ENCODE measurements at regions not wholly inside any gene's neighbourhood (a gene's known extent, or its start where the extent isn't known, plus 50 kb on each side); places are given as distances from the start of the nearest gene placed in this dataset.
"Not testable (repeated sequence)": the region's sequence is repeated elsewhere in the genome, so short reads cannot be mapped to it uniquely, and the experiment has no call there.

DNA sequence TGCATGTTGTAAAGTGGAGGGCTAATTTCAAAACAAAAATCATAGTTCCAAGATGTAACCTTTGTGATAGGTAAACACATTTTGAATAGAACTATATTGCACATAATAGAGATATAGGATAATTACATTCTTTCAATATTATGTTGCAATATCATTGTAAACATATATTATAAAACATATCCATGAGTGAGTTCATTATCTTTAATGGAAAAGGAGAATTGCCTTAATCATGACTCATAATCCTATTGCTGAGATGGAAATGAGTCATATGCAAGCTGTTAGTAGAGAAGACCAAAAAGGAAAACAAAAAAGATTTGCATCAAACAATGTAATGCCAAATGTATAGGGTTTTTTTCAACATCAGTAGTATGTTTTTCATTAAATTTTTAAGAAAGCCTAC, 73.7 kb upstream of the WDR44 start:
- no peak overlapping the region for H3K4ac ChIP-seq (ENCODE audit: low read depth, low read length)
- H3K79me1 ChIP-seq (ENCODE audit: low read length), result no peaks in the 10 kb centered on the region
- H3K14ac ChIP-seq (ENCODE audit: low read length), result no peak overlapping the region
- peak in 1 of 2 donors; percentile 26 for DNase-seq
- no peak overlapping the region for H3K4me3 ChIP-seq (ENCODE audit: low read depth, low read length)
- no peak overlapping the region for H4K12ac ChIP-seq (ENCODE audit: low read depth, low read length)
- no peak overlapping the region for H3K27ac ChIP-seq (ENCODE audit: low read depth, low read length)
- H3K36me3 ChIP-seq (ENCODE audit: control insufficient read depth in 1 of 2, insufficient read depth in 2 of 2, low read length in 2 of 2), result no peaks in the 10 kb centered on the region
- no peak overlapping the region for H3K23ac ChIP-seq (ENCODE audit: low read length)
- no peak overlapping the region for H2BK120ac ChIP-seq (ENCODE audit: insufficient read depth, low read length, poor library complexity)
- no peak overlapping the region for H4K91ac ChIP-seq (ENCODE audit: low read depth, low read length)
- H3K9ac ChIP-seq (ENCODE audit: low read length), result no peak overlapping the region
- H2AK5ac ChIP-seq (ENCODE audit: low read length), result no peak overlapping the region
- no peaks in the 10 kb centered on the region for H3K4me1 ChIP-seq (ENCODE audit: control insufficient read depth in 1 of 2, insufficient read depth in 2 of 2, low read length in 2 of 2)
- no peak overlapping the region for H3K18ac ChIP-seq (ENCODE audit: low read length)
- H3K27me3 ChIP-seq (ENCODE audit: insufficient read depth, low read length), result no peaks in the 10 kb centered on the region
- H3K79me2 ChIP-seq (ENCODE audit: control insufficient read depth, insufficient read depth, low read length, poor library complexity), result no peaks in the 10 kb centered on the region
- no peak overlapping the region for H2AFZ ChIP-seq (ENCODE audit: insufficient read depth, low read length, poor library complexity)
- H3K9me3 ChIP-seq (ENCODE audit: insufficient read depth, low read depth, low read length), result no peaks in the 10 kb centered on the region
- no peak overlapping the region for H2BK5ac ChIP-seq (ENCODE audit: low read depth, low read length, poor library complexity)
- no peak overlapping the region for H3K4me2 ChIP-seq (ENCODE audit: low read length)
- H2BK12ac ChIP-seq (ENCODE audit: low read length), result no peak overlapping the region
- no peak overlapping the region for H4K8ac ChIP-seq (ENCODE audit: low read depth, low read length)

DNA sequence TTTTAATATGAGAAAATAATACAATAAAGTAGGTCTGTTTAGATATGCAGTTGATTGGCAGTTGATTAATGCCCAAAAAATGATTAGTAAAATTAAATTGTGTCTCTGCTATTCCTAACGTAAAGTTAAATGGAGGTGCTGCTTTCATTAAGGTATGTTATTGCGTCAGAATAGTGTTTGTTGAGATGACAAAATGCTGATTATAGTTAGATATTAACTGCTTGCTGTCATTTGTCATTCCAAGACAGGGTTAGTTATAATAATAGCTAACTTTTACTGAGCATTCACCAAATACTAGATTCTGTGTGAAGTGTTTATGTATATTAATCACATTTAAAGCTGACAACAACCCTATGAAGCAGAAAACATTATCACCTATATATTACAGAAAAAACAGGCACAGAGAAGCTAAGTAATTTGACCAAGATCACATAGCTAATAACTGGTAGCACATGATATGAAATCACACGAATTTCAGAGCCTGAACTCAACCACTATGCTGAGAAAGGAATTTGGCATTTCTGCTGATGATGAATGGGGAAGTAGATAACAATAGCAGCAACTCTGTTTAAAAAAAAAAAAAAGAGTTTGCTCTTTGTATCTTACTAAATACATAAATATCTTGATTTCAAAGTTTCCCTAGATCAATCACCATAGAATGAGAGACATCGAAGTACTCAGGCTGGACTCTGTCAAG, 59.7 kb upstream of the WDR44 start:
- H2AK5ac ChIP-seq (ENCODE audit: low read length), result no peak overlapping the region
- no peak overlapping the region for H3K23ac ChIP-seq (ENCODE audit: low read length)
- no peak overlapping the region for H3K27ac ChIP-seq (ENCODE audit: low read depth, low read length)
- H3K4me2 ChIP-seq (ENCODE audit: low read length), result no peak overlapping the region
- H3K79me2 ChIP-seq (ENCODE audit: control insufficient read depth, insufficient read depth, low read length, poor library complexity), result no peaks in the 10 kb centered on the region
- no peak overlapping the region for H3K9ac ChIP-seq (ENCODE audit: low read length)
- no peak overlapping the region for H3K4ac ChIP-seq (ENCODE audit: low read depth, low read length)
- no peaks in the 10 kb centered on the region for H3K79me1 ChIP-seq (ENCODE audit: low read length)
- H3K18ac ChIP-seq (ENCODE audit: low read length), result no peak overlapping the region
- WGBS (ENCODE audit: extremely low coverage, insufficient coverage, insufficient read length), result no CpG with 5 or more reads among the region's 4 CpGs
- no peak overlapping the region for H4K12ac ChIP-seq (ENCODE audit: low read depth, low read length)
- no peaks in the 10 kb centered on the region for H3K4me1 ChIP-seq (ENCODE audit: control insufficient read depth in 1 of 2, insufficient read depth in 2 of 2, low read length in 2 of 2)
- DNase-seq, result no peak
- H2AFZ ChIP-seq (ENCODE audit: insufficient read depth, low read length, poor library complexity), result no peak overlapping the region
- H2BK12ac ChIP-seq (ENCODE audit: low read length), result no peak overlapping the region
- no peaks in the 10 kb centered on the region for H3K9me3 ChIP-seq (ENCODE audit: insufficient read depth, low read depth, low read length)
- no peak overlapping the region for H3K14ac ChIP-seq (ENCODE audit: low read length)
- H3K27me3 ChIP-seq (ENCODE audit: insufficient read depth, low read length), result no peaks in the 10 kb centered on the region
- no peak overlapping the region for H4K91ac ChIP-seq (ENCODE audit: low read depth, low read length)
- no peak overlapping the region for H2BK5ac ChIP-seq (ENCODE audit: low read depth, low read length, poor library complexity)
- no peaks in the 10 kb centered on the region for H3K36me3 ChIP-seq (ENCODE audit: control insufficient read depth in 1 of 2, insufficient read depth in 2 of 2, low read length in 2 of 2)
- no peak overlapping the region for H2BK120ac ChIP-seq (ENCODE audit: insufficient read depth, low read length, poor library complexity)
- H4K8ac ChIP-seq (ENCODE audit: low read depth, low read length), result no peak overlapping the region
- H3K4me3 ChIP-seq (ENCODE audit: low read depth, low read length), result no peak overlapping the region

DNA sequence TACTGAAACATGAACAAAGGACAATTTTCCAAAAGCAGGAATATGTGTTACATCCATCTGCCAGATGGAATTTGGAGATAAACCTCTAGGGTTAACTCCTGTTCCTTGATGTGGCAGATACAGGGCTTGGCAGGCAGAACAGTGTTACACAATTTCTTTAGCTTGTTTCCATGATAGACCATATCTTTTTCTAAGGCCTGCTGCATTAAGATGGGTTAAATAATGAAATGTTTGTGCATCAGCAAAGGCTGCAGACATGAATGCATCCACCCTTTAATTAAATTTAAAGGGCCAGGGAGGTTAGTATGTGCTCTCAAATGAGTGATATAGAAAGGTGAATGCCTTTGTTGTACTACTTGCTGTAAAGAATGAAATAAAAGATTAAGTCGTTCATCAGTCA, 50.1 kb upstream of the WDR44 start:
- H4K8ac ChIP-seq (ENCODE audit: low read depth, low read length); H3K27ac ChIP-seq (ENCODE audit: low read depth, low read length); H3K9me3 ChIP-seq (ENCODE audit: insufficient read depth, low read depth, low read length); H3K4me1 ChIP-seq (ENCODE audit: control insufficient read depth in 1 of 2, insufficient read depth in 2 of 2, low read length in 2 of 2); H3K4me2 ChIP-seq (ENCODE audit: low read length); H3K79me1 ChIP-seq (ENCODE audit: low read length); H3K27me3 ChIP-seq (ENCODE audit: insufficient read depth, low read length); H4K91ac ChIP-seq (ENCODE audit: low read depth, low read length); H2BK12ac ChIP-seq (ENCODE audit: low read length); H3K79me2 ChIP-seq (ENCODE audit: control insufficient read depth, insufficient read depth, low read length, poor library complexity); H2BK5ac ChIP-seq (ENCODE audit: low read depth, low read length, poor library complexity); H3K4ac ChIP-seq (ENCODE audit: low read depth, low read length); H3K23ac ChIP-seq (ENCODE audit: low read length); H3K14ac ChIP-seq (ENCODE audit: low read length); H3K18ac ChIP-seq (ENCODE audit: low read length); H3K9ac ChIP-seq (ENCODE audit: low read length); H3K4me3 ChIP-seq (ENCODE audit: low read depth, low read length); H2BK120ac ChIP-seq (ENCODE audit: insufficient read depth, low read length, poor library complexity); H2AK5ac ChIP-seq (ENCODE audit: low read length); H3K36me3 ChIP-seq (ENCODE audit: control insufficient read depth in 1 of 2, insufficient read depth in 2 of 2, low read length in 2 of 2); H4K12ac ChIP-seq (ENCODE audit: low read depth, low read length); H2AFZ ChIP-seq (ENCODE audit: insufficient read depth, low read length, poor library complexity): not testable (repeated sequence)
- peak in 1 of 2 donors; percentile 24 for DNase-seq
- WGBS (ENCODE audit: extremely low coverage, insufficient coverage, insufficient read length), result no CpG with 5 or more reads among the region's 1 CpG

All from trophoblast cell (in vitro differentiated cells and primary cell).